SKM-1 (cell line): ENCODE measurements at regions not wholly inside any gene's neighbourhood (a gene's known extent, or its start where the extent isn't known, plus 50 kb on each side); places are given as distances from the start of the nearest gene placed in this dataset.
"Not testable (repeated sequence)": the region's sequence is repeated elsewhere in the genome, so short reads cannot be mapped to it uniquely, and the experiment has no call there.

Source experiments
- DNase-seq: peaks from one replicate; lab custom pipeline; 2025; ENCODE audit not compliant: unreplicated experiment; lab: John Stamatoyannopoulos, UW

DNA sequence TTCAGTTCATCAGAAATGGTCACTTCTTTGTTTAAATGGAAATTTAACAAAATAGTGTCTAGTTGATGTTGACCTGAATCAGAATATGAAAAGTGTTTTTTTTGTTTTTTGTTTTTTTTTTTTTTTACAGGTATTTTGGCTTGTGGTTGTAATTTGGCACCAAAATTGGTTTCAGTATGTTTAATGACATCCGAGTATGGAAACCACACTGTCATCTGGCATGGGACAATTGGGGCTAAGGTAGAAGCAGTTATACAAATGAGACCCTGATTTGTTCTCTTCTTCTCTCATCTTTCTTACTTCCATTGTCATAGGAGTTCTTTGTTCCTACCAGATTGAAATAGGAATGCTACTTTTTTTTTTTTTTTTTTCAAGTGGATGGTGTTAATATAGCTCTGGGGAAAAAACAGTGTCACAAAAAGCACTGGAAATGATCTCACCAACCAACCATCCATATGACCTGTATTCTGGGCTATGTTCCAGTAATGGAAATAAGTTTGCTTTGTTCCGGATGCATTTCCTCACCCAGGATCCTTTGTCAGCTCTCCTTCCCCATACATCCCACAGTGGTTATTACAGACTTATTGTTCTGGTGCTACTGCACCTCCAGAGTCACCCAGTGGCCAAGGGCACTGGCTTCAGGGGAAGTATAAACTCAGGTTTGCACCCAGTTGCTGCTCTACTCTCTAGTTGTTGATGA is 95.8 kb downstream of the ATXN3L start:
- no peak for DNase-seq

DNA sequence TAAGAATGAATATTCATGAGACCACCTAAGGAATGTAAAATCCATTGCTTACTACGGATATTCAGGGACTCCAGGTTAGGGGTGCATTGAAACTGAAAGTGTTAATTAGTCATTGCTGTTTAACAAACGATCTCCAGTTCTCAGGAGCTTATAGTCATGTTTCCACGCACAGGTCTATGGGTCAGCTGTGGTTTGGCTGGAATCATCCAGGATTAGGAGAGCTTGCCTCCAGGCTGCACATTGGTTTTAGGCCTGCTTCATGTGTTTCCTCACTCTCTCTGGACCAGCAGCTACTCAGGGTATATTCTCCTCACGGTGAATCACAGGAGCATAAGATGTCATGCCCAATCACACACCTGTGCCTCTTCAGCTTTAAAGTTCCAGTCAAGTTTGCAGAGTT is 98.9 kb downstream of the ATXN3L start:
- DNase-seq = no peak

- no peak for DNase-seq
Observed at GRCh38 chrX:13219991-13220764, 99.7 kb downstream of the ATXN3L start.

GRCh38 chrX:13218758-13219157 is 101.1 kb downstream of the ATXN3L start:
- DNase-seq = no peak

DNA sequence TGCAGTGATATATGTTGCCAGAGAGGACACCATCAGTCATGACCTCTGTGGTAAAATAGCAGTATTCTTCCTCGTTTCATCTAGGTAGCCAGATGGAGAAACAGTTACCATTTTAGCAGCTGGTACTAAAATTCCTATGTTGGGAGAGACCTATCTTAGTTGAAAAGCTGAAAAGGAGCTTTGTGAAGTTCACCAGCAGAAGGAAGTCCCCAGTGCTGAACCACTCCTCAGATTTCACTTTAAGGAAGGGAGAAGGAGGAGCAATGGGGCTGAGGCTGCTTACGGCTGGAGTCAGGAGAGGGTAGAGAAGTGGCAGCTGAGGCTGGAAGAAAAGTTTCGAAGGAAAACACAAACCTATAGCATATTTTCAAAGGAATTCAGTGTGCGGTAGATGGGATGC is 103.7 kb downstream of the ATXN3L start:
- no peak for DNase-seq

- no peak for DNase-seq
Observed at GRCh38 chrX:13215729-13216128, 104.1 kb downstream of the ATXN3L start.

DNA sequence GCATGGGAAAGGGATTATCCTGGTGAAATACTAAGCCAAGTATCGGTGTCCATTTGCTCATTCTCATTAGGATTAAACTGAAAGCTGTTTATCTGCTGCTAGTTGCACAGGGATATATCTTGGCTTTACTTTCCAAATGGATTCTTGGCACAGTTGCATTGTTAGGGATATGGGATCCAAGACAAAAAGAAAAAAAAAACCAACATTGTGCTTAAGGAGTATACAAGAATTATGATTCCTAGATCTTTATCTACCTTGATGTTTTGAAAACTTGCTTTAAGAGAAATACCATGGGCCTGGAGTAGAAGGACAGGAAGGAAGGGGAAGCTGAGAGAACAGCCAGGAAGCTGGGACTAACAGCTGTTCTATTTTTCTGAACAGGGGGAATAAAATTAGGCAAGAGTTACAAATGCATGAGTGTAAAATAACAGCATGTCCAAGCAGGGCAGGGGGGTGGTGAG is 107.6 kb downstream of the ATXN3L start:
- DNase-seq = no peak

DNA sequence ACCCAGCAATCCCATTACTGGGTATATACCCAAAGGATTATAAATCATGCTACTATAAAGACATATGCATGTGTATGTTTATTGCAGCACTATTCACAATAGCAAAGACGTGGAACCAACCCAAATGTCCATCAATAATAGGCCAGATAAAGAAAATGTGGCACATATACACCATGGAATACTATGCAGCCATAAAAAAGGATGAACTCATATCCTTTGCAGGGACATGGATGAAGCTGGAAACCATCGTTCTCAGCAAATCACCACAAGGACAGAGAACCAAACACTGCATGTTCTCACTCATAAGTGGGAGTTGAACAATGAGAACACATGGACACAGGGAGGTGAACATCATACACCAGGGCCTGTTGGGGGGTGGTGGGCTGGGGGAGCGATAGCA is 109.7 kb downstream of the ATXN3L start:
- DNase-seq = not testable (repeated sequence)

- not testable (repeated sequence) for DNase-seq
Observed at GRCh38 chrX:13209704-13210103, 110.1 kb downstream of the ATXN3L start.

- DNase-seq = no peak
Observed at GRCh38 chrX:13208281-13208935, 111.4 kb downstream of the ATXN3L start.

GRCh38 chrX:13203271-13203670 is 116.6 kb downstream of the ATXN3L start:
- no peak for DNase-seq

DNA sequence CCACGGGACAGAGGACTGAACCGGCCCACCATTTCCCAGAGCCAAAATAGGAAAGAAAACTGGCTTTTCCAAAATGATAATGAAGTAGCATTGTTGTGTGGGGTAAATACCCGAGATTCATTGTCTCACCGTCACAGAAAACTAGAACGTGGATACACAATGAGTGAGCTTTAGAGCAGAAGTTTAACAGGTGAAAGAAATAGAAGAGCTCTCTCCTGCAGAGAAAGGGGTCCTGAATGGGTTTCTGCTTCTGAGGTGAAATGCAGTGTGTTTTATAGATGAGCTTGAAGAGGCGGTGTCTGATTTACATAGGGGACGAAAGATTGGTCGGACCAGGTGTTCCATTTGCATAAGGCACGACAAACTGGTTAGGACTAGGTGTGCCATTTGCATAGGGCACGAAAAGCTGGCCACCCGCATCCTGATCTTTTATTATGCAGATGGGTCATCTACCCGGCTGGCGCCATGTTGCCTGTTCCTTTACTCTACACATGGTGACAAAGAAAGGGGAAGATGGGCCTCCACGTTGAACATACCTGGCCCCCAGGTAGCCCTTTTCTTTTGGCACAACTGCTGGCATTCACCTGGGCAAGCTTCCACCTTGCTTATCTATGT is 118.1 kb downstream of the ATXN3L start:
- DNase-seq = no peak

GRCh38 chrX:13200398-13200797 is 119.5 kb downstream of the ATXN3L start:
- DNase-seq = no peak

DNA sequence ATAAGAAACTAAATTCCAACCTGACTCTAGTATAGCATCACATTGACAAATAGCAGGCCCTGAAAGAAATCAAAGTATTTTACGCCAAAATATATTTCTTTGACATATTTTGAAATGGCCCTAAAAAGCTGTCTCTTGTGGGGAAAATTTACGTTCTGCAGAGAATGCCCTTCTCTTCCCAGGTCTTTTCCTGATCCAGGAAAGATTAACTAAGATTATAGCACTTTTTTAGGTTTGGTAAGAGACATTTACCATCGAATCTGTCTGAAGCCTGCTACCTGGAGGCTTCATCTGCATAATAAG is 121.1 kb downstream of the ATXN3L start:
- DNase-seq = no peak

DNA sequence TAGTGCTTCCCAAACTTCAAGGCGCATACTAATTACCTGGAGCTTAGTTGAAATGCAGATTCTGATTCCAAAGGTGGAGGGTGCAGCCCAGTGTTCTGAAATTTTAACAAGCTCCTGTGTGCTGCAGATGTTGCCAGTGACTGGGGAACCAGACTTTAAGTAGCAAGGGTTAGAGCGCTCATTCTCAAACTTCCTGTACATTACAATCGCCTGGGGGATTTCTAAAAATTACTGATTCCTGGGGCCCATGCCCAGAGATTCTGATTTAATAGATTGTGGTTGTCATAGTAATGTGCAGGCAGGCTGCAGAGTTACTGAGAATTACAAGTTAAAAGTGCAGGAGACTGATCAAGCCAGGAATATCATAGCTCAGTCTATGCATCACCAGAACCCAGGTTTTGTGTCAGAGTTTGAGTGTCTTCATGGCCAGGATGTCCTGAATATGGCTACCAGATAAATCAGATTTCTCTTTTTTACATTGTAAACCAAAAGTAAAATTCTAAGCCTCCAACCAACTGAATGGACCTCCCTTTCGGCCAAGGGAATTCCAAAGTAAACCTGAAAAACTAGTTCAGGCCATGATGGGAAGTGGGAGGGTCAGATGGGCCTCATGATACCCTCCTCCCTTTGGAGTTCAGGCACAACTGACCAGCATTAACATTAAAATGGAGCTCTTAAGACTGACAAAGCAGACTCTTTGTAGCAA is 121.6 kb downstream of the ATXN3L start:
- DNase-seq = no peak

GRCh38 chrX:13196782-13197181 is 123.1 kb downstream of the ATXN3L start:
- no peak for DNase-seq

DNA sequence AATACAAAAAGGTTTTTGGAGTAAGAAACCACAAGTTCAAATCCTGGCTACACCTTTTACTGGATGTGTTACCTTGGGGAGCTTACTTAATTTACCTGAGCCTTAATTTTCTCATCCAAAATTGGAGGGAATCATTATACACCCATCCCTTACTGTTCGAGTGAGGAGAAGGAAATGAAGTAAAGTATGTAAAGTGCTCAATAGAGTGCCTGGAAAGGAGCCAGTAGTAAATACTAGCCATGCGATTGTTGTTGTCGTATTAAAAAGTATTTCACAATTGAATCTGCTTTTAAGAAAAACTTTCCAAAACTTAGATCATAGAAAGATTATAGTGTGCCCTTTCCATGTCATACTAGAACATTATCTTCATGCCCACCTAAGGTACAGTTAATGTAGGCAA is 124.5 kb downstream of the ATXN3L start:
- no peak for DNase-seq

- no peak for DNase-seq
Observed at GRCh38 chrX:13194291-13195103, 125.4 kb downstream of the ATXN3L start.

DNA sequence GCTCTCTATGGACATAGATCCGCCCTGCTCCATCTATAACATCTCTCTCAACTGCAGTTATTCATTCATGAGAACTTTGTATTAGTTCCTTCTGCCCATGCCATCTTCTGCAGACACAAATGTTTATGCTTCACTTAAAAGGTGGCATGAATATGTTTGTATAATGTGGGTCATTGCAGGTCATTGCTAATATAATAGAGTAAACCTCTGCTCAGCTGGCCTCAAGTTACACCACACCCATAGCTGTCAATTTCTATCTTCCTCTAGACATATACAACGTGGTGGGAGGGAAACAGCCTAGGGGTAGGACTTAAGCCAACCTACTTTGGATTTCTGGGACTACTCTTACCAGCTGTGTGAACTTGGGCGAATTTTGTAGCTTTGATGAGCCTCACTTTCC is 129.8 kb downstream of the ATXN3L start:
- no peak for DNase-seq

DNA sequence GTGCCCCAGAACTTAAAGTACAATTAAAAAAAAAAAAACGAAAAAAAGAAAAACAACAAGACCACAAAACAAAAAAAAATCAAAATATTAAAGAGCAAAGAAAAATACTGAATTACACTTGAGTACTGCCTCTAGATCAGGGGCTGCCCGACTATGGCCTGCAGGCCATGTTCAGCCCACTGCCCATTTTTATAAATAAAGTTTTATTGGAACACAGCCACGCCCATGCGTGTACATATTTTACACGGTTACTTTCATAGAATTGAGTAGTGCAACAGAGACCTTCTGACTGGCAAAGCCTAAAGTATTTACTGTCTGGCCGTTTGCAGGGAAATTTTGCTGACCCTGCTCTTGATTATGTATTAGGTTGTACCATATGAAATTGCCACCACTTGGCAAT is 130.5 kb downstream of the ATXN3L start:
- DNase-seq = no peak
